HG02759 (cell line): ENCODE measurements at regions not wholly inside any gene's neighbourhood (a gene's known extent, or its start where the extent isn't known, plus 50 kb on each side); places are given as distances from the start of the nearest gene placed in this dataset.
"Not testable (repeated sequence)": the region's sequence is repeated elsewhere in the genome, so short reads cannot be mapped to it uniquely, and the experiment has no call there.

Experiments used
- ATAC-seq: cut with Tn5 transposase; IDR thresholded peaks from one replicate; pipeline ENCODE4 v1.9.1; 2021; ENCODE audit warnings: mild to moderate bottlenecking, moderate library complexity; ENCODE audit not compliant: unreplicated experiment

DNA sequence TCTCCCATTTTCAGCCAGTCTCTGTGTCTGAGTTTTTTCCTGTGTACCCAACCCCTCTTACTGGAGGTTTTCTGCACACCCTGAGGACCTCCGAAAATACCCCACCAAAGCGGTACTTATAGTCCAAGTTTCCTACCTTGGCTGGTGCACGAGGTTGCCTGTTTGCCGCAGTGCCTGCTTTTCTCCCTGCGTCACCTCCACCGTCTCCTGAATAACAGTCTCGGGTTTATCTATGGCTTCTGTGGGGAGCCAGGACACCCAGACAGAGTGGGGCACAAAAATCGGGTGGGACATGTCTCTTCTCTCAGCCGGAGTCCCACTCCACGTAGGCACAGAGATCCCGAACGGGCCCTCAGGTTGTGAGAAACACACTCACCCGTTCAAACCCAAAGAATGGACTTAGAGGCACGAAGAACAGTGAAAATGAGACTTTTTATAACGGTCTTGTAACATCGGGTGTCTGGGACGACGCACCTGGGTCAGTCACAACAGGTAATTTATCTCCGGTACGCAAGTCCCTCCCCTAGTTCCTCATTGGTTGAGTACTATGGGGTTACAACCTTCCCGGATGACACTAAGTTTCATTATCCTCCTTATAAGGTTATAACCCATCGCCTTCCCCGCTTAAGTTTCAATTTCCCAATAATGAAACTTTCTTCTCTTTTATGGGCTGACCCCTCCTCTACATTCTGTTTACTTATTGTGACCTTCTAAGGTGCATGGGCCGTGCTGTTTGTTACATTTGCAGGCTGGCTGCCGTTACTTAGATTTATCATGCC lies 970.2 kb upstream of the COX7C start:
- ATAC-seq: no peak

DNA sequence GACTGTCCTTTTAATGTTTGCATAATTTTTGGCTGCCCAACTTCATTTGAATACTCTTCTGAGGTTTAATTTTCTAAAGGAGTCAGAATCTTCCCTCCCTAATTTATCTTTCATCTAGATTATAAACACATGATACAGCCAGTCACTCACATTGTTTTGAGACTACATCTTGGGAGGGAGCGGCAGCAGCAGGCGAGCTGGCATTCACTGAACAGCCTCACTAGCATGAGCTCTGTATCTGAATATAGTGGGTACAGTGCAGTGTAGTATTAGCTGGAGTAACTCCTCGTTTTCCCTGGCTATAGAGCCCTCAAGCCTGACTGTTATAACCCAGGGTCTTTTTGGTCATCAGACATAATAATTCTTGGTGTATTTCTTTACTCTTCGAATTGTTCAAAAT lies 969.2 kb upstream of the COX7C start:
- ATAC-seq: no peak

DNA sequence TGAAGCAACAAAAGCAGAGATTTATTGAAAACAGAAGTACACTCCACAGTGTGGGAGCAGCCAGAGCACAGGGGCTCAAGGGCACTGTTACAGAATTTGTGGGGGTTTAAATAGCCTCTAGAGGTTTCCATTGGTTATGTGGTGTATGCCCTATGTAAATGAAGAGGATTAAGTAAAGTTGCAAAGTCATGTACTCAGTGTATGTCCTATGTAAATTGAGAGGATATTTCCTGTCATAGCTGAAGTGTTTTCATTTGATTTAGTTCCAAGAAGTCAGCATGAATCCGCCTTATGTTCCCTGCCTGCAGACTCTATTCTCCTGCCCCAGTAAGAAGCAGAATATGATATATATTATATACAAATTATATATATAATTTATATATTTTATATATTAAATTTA lies 966.0 kb upstream of the COX7C start:
- no peak for ATAC-seq

DNA sequence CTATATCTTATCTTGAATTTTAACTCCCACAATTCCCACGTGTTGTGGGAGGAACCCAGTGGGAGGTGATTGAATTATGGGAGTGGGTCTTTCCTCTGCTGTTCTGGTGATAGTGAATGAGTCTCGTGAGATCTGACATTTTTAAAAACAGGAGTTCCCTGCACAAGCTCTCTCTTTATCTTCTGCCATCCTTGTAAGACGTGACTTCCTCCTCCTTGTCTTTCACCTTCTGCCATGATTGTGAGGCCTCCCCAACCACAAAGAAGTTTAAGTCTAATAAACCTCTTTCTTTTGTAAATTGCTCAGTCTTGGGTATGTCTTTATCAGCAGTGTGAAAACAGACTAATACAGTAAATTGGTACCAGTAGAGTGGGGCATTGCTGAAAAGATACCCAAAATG lies 963.6 kb upstream of the COX7C start:
- ATAC-seq: not testable (repeated sequence)

DNA sequence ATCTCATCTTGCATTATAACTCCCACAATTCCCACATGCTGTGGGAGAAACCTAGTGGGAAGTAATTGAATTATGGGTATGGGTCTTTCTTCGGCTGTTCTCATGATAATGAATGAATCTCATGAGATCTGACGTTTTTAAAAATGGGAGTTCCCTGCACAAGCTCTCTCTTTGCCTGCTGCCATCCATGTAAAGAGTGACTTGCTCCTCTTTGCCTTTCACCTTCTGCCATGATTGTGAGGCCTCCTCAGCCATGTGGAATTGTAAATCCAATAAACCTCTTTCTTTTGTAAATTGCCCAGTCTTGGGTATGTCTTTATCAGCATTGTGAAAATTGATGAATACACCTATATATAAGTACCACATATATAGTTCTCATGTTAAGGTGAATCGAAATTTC lies 961.7 kb upstream of the COX7C start:
- no peak for ATAC-seq

DNA sequence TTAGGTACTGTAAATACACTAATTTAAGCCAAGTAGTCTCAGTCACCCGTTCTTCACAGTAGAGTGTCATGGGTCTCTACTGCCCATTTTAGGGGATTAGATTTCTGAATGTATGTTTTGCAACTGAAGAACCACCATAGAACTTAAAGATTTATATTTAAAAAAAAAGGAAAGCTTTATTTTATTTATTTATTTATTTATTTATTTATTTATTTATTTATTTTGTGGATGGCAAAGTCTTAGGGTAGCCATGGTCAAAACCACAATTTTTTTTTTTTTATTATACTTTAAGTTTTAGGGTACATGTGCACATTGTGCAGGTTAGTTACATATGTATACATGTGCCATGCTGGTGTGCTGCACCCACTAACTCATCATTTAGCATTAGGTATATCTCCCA lies 960.4 kb upstream of the COX7C start:
- ATAC-seq: not testable (repeated sequence)

DNA sequence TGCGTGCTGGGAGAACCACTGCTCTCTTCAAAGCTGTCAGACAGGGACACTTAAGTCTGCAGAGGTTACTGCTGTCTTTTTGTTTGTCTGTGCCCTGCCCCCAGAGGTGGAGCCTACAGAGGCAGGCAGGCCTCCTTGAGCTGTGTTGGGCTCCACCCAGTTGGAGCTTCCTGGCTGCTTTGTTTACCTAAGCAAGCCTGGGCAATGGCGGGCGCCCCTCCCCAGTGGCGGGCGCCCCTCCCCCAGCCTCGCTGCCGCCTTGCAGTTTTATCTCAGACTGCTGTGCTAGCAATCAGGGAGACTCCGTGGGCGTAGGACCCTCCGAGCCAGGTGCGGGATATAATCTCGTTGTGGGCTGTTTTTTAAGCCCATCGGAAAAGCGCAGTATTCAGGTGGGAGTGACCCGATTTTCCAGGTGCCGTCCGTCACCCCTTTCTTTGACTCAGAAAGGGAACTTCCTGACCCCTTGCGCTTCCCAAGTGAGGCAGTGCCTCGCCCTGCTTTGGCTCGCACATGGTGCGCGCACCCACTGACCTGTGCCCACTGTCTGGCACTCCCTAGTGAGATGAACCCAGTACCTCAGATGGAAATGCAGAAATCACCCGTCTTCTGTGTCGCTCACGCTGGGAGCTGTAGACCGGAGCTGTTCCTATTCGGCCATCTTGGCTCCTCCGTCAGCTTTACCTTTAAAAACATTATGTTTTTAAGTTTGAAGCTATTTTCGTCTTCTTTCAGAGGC lies 954.6 kb upstream of the COX7C start:
- not testable (repeated sequence) for ATAC-seq

DNA sequence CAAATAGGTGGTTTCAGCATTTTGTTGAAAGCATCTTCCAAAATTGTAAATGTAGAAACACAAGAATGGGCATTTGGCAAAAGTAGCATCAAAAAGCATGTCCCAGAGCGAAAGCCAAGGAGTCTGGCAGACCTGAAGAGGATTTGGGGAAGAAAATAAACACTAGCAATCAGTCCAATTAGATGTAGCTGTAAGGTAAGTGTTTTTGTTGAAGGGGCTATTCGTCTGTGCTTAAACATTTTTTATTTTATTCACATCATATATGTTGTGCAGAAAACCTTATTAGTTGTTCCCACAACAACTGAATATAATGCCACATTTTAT lies 954.1 kb upstream of the COX7C start:
- ATAC-seq: no peak

DNA sequence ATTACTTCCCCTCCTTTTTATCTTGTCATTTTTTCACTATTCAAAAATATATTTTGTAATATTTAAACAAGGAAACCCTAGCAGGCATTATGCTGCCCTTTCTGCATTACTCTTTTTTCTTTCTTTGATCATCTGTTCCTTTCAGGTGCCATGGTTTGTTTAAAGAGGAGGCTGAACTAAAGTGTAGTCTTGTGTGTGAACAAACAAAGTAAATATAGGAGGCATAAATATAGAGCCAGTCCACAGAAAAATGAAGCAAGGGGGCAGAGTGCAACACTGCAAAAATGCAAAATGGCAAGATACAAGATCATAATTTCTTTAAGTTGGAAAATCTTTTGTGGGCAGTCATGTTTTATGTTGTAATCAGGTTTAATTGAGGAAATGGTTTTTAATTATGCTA lies 947.3 kb upstream of the COX7C start:
- ATAC-seq: no peak

DNA sequence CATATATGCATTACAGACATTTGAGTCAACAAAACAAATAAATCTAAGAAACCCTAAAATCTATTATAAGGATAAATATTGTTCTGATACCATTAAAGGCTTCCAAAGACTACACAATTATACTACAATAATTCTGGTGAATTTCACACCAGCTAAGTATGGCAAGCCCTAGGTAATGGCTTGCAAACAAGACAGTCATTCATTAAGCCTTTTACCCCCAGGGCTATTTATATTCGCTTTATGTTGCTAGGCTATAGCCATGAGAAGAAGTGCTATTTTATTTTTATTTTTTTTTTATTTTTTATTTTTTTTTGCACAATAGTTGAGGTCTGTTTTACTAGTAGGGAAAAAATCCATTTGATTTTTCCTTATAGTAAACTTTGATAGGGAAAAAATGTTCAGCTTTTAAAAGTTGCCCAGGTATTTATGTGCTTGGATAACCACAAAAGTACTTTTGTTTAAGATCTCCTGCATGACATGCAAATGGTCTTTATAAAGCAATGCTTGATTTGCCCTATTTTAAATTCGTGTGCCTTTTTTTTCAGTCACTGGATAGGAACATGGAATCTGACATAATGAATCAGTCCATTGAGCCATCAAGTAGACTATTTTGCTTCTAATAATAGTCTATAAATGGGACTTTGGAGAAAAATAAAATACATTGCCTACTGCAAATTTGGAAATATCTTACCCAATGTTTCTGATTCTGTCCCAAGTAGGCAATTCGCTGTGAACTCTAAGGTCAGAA lies 946.3 kb upstream of the COX7C start:
- no peak for ATAC-seq

DNA sequence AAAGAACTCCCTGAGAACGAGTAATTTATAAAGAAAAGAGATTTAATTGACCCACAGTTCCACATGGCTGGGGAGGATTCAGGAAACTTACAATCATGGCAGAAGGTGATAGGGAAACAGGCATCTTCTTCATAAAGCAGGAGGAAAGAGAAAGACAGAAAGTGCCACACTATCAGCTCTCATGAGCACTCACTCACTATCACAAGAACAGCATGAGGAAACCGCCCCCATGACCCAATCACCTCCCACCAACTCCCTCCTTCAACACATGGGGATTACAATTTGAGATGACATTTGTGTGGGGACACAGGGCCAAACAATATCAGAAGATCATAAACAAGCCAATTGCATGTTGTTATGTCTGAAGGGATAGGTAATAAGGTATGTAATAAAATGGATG lies 935.9 kb upstream of the COX7C start:
- ATAC-seq: no peak

DNA sequence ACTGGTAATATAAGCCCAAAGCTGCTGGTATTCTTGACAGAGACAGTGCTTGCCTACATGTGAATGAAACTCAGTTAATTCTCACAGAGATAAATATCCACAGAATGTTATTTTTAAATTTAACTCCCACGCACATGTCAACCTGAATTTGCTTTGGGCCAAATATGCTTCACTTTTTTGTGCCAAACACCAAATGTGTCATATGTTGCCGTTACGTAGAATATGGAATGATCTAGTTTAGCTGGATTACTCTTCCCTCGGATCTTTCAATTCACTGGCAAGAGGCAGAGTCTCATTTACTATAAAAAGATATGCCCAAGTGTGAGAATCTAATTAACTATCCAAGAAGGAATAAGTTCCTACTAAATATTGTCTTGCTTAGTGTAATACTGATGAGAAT lies 933.4 kb upstream of the COX7C start:
- no peak for ATAC-seq

DNA sequence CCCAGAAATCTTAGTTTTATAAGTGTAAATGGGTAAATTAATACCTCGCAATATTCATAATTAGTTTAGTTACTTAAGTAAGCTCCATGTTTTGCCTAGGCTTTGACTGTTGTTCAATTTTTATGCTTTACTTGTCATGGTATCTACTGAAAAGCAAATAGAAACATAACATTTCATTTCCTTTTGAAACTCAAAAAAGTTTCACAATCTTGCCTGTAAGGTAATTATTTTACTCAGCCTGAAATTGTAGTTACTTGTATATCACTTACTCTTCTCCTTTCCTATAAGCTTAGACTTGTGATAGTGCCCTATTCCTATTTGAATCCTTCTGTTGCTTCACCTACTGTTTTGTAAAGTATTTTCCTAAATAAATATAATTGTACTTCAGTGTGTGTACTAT lies 914.4 kb upstream of the COX7C start:
- ATAC-seq: no peak

DNA sequence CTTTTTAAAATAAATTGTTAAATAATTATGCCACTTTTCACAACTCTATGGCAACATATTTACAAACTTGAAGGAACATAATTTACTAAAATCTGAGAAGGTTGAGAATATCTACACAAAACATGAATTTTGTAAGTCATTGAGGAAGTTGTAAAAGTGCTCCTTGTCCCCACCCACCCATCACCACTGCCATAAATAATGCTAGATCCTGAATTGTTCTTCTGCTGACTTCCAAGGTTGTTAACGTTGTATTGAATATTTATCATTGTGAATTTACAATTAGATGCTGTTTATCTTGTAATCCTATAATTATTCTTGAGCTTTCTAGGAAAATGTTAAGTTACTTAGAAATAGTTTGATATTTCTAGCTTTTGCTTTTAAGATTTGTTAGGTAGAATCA lies 908.0 kb upstream of the COX7C start:
- ATAC-seq: no peak

DNA sequence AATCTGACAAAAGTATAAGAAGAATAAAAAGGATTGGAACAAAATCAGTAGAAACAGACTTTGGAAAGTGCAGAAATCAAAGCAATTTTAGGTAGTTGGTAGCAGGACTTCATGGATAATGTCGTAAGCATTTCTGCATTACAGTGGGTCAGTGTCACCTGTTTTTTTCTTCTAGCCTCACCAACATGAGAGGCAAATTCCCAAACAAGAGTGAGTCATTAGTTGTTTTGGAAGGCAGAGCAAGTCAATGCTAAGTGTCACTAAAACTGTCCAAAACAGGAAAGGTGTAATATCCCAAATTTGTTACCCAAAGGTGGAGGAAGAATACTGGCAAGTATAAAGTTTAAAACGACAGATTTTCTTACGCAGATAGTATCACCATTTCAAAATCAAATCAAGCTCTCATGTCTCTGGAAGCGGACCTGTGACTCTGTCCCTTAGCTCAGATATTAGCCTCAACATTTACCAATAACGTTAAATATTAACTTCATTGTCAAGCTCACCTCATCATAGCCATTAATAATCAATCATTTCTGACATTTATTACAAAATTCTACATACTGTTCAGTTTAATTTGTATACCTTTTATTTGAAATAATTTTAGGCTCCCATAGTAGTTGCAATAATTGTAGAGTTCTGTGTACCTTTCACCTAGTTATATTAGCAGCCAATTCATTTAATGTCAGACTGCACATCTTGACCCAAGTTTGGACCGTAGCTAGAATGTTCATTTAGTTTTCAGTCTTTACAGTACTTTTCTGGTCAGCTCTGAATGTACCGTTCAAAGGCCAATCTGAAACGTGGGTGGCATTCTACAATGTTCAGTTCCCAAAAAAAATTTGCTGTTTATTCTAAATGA lies 901.2 kb upstream of the COX7C start:
- no peak for ATAC-seq

DNA sequence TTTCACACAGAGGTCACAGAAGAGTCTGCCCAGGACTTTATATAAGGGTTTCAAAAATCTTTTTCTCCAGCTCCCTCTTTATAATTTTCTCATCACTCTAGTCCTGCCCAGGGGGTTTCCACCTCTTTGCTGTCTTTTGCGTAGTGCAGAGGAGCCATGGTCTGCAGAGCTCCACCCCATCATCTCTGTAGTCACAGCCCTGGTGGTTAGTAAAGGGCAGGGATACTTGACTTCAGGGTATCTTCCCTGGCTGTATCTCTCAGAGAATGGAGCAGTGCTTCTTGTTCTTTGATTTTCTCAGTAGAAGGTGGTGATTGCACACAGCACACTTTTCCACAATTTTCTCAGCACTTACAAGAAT lies 900.6 kb upstream of the COX7C start:
- ATAC-seq: no peak

DNA sequence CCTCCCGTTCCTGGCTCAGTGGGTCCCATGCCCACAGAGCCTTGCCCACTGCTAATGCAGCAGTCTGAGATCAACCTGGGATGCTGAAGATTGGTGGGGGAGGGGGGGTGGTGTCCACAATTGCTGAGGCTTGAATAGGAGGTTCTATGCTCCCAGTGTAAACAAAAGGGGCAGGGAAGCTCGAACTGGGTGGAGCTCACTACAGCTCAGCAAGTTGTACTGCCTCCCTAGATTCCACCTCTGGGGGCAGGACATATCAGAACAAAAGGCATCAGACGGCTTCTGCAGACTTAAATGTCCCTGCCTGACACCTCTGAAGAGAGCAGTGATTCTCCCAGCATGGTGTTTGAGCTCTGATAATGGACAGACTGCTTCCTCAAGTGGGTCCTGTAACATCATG lies 885.6 kb upstream of the COX7C start:
- ATAC-seq: no peak

DNA sequence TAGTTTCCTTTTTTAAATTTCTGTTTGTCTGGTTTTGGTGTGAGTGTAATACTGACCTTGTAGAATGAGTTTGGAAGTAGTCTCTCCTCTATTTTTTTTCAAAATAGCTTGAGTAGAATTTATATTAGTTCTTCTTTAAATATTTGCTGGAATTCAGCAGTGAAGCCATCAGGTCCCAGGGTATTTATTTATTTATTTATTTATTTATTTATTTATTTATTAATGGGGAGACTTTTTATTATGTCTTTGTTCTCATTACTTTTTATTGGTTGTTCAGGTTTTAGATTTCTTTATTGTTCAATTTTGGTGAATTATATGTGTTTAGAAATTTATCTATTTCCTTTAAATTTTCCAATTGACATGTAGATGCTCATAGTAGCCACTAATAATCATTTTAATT lies 875.8 kb upstream of the COX7C start:
- ATAC-seq: no peak

DNA sequence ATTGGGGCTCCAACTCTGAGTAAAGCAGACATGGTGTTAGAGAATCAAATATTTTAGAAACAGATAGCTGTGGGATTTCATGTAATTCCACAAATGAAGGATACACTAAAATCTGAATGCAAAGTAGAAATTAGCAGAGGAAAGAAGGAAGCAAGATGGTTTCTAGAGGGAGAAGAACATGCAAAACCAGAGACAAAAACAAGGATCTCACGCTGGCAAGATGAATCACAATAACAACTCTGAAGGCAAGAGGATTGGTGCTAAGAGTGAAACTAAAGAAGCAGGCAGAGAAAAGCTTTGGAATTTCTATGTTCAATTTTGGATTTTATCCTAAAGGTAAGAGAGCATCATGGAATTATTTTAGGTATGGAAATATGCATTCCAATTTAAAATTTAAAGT lies 857.2 kb upstream of the COX7C start:
- ATAC-seq: no peak

DNA sequence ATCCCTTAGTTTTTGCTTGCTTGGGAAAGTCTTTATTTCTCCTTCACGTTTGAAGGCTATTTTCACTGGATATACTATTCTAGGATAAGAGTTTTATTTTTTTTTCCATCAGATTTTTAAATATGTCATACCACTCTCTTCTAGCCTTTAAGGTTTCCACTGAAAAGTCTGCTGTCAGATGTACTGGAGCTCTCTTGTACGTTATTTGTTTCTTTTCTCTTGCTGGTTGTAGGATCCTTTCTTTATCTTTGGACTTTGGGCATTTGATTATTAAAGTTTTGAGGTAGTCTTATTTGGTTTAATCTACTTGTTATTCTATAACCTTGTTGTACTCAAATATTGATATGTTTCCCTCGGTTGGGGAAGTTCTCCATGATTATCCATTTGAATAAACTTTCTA lies 848.4 kb upstream of the COX7C start:
- no peak for ATAC-seq

DNA sequence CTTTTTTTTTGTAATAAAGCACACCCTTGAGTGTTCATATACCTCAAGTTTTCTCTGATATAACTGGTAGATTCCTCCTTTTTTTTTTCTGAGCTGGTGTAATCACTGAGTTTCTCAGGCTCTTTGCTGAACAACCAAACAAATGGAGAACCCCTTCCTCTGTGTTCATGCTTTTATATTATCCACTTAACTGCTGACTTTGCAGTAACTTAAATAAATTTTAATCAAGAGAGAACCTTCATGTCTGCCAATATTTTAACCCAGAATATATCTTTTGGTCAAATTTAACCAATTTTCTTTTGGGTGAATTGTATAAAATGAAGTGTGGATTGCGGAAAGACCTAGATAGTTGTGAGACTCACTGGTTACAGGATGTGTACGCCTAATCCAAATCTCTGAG lies 833.0 kb upstream of the COX7C start:
- ATAC-seq: no peak
